ENCODE measurements at regions not wholly inside any gene's neighbourhood (a gene's known extent, or its start where the extent isn't known, plus 50 kb on each side); places are given as distances from the start of the nearest gene placed in this dataset.

GRCh38 chr7:94099679-94100078 lies 95.5 kb upstream of the BET1 start:
- in situ Hi-C loops (cut with MboI) (no loop called here), intact Hi-C loops (cut with micrococcal nuclease) (no loop called here)
- ATAC-seq (no peak), DNase-seq (ENCODE audit: extremely low read depth in 1 of 4, low spot score in 3 of 4) (no peak), FAIRE-seq (no peak)
- POLR2A ChIA-PET: no interaction called here
- Histone ChIP-seq H3K36me3 (ENCODE audit: control insufficient read depth, insufficient read depth, low read length) (no peaks in the 10 kb centered on the region), H3K9ac (ENCODE audit: insufficient read depth in 1 of 2, low read depth in 2 of 2, low read length in 2 of 2) (no peak overlapping the region), H2AFZ (ENCODE audit: low read depth, low read length) (no peak overlapping the region), H3K27ac (ENCODE audit: extremely low read depth, low read depth, low read length) (no peak overlapping the region), H3K9me1 (ENCODE audit: control insufficient read depth, insufficient read depth, low read length) (no peaks in the 10 kb centered on the region), H3K4me2 (ENCODE audit: insufficient read depth, low read length) (no peak overlapping the region), H3K79me2 (ENCODE audit: control insufficient read depth, insufficient read depth, low read length) (no peaks in the 10 kb centered on the region), H3K4me1 (replicated peaks in 1 of 2; ENCODE audit: control insufficient read depth in 2 of 2, insufficient read depth in 2 of 2, low read length in 2 of 2) (no peaks in the 10 kb centered on the region; a peak in 1 of 5 replicates), H3K9me3 (replicated peaks; ENCODE audit: control insufficient read depth, insufficient read depth, low read depth, low read length) (no peaks in the 10 kb centered on the region), H3K4me3 (no peak overlapping the region), H3K27me3 (ENCODE audit: control insufficient read depth in 2 of 2, insufficient read depth in 2 of 2, low read length in 2 of 2) (no peaks in the 10 kb centered on the region), H4K20me1 (replicated peaks; ENCODE audit: control insufficient read depth, insufficient read depth, low read length) (no peaks in the 10 kb centered on the region)
- no TSS peak for BruUV-seq (replicated peaks)
- 0% methylated on average over 1 of the region's 1 CpG for WGBS (ENCODE audit: insufficient coverage, low coverage, missing lambda C conversion rate)
- CTCF ChIA-PET (ENCODE audit: low intra/inter-chr PET ratio): no interaction called here
- TF ChIP-seq KLF10 (CRISPR knock-in tag; IDR thresholded peaks at IDR 0.05): no peak
- TF ChIP-seq, protein P1, sequence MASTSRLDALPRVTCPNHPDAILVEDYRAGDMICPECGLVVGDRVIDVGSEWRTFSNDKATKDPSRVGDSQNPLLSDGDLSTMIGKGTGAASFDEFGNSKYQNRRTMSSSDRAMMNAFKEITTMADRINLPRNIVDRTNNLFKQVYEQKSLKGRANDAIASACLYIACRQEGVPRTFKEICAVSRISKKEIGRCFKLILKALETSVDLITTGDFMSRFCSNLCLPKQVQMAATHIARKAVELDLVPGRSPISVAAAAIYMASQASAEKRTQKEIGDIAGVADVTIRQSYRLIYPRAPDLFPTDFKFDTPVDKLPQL (IDR thresholded peaks at IDR 0.05; ENCODE audit: extremely low read depth, insufficient read length): no peak

DNA sequence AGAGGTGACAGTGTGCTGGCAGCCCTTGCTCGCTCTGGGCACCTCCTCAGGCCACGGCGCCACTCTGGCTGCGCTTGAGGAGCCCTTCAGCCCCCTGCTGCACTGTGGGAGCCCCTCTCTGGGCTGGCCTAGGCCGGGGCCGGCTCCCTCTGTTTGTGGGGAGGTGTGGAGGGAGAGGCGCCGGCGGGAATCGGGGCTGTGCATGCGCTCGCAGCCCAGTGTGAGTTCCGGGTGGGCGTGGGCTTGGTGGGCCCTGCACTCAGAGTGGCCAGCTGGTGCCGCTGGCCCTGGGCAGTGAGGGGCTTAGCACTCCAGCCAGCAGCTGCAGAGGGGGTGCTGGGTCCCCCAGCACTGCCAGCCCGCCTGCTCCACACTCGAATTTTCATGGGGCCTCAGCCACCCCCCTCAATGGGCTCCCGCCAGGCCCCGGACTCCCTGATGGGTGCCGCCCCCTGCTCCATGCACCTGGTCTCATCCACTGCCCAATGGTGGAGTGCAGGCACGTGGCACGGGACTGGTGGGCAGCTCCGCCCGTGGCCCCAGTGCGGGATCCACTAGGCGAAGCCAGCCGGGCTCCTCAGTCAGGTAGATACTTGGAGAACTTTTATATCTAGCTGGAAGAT lies 96.7 kb upstream of the BET1 start:
- TF ChIP-seq, protein P2, sequence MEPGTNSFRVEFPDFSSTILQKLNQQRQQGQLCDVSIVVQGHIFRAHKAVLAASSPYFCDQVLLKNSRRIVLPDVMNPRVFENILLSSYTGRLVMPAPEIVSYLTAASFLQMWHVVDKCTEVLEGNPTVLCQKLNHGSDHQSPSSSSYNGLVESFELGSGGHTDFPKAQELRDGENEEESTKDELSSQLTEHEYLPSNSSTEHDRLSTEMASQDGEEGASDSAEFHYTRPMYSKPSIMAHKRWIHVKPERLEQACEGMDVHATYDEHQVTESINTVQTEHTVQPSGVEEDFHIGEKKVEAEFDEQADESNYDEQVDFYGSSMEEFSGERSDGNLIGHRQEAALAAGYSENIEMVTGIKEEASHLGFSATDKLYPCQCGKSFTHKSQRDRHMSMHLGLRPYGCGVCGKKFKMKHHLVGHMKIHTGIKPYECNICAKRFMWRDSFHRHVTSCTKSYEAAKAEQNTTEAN (CRISPR knock-in tag; IDR thresholded peaks at IDR 0.05): no peak
- no peak for TF ChIP-seq ZNF175 (CRISPR knock-in tag; IDR thresholded peaks at IDR 0.05; ENCODE audit: low read depth)
- TF ChIP-seq CREBBP (IDR thresholded peaks at IDR 0.05; ENCODE audit: low read depth, low read length): no peak
- no peak for TF ChIP-seq XRCC4 (IDR thresholded peaks at IDR 0.05; ENCODE audit: extremely low read depth, insufficient read depth, insufficient read length)
- TF ChIP-seq RBM39 (optimal IDR thresholded peaks at IDR 0.05; ENCODE audit: low read depth, low read length): no peak
- TF ChIP-seq TEAD1 (CRISPR knock-in tag; IDR thresholded peaks at IDR 0.05): no peak
- TF ChIP-seq ZKSCAN8 (CRISPR knock-in tag; IDR thresholded peaks at IDR 0.05): no peak
- no peak for TF ChIP-seq BCL6 (CRISPR knock-in tag; IDR thresholded peaks at IDR 0.05)
- no peak for TF ChIP-seq PHTF2 (CRISPR knock-in tag; IDR thresholded peaks at IDR 0.05)
- H3K4me1 ChIP-seq (replicated peaks in 1 of 2; ENCODE audit: control insufficient read depth in 2 of 2, insufficient read depth in 2 of 2, low read length in 2 of 2): no peaks in the 10 kb centered on the region; a peak in 1 of 5 replicates
- no peak overlapping the region for H2AFZ ChIP-seq (ENCODE audit: low read depth, low read length)
- no peaks in the 10 kb centered on the region for H3K79me2 ChIP-seq (ENCODE audit: control insufficient read depth, insufficient read depth, low read length)
- H3K27ac ChIP-seq (ENCODE audit: extremely low read depth, low read depth, low read length): no peak overlapping the region
- intact Hi-C loops (cut with micrococcal nuclease): no loop called here
- no peak for FAIRE-seq
- no peak overlapping the region for H3K9ac ChIP-seq (ENCODE audit: insufficient read depth in 1 of 2, low read depth in 2 of 2, low read length in 2 of 2)
- H3K27me3 ChIP-seq (ENCODE audit: control insufficient read depth in 2 of 2, insufficient read depth in 2 of 2, low read length in 2 of 2): no peaks in the 10 kb centered on the region
- no peaks in the 10 kb centered on the region for H3K9me3 ChIP-seq (replicated peaks; ENCODE audit: control insufficient read depth, insufficient read depth, low read depth, low read length)
- in situ Hi-C loops (cut with MboI): no loop called here
- no peaks in the 10 kb centered on the region for H3K36me3 ChIP-seq (ENCODE audit: control insufficient read depth, insufficient read depth, low read length)
- ChIA-PET POLR2A (interaction anchor here (0.6 kb wide), 2 partner anchors 13 to 1257 kb away, joined by 3 read pairs; no protein-coding TSS in a partner anchor), CTCF (ENCODE audit: low intra/inter-chr PET ratio) (no interaction called here)
- H4K20me1 ChIP-seq (replicated peaks; ENCODE audit: control insufficient read depth, insufficient read depth, low read length): no peaks in the 10 kb centered on the region
- no peak for DNase-seq (ENCODE audit: extremely low read depth in 1 of 4, low spot score in 3 of 4)
- no peak overlapping the region for H3K4me2 ChIP-seq (ENCODE audit: insufficient read depth, low read length)
- H3K4me3 ChIP-seq: no peak overlapping the region
- 2% methylated on average over 26 of the region's 27 CpGs for WGBS (ENCODE audit: insufficient coverage, low coverage, missing lambda C conversion rate)
- BruUV-seq (replicated peaks): no TSS peak
- ATAC-seq: no peak
- no peaks in the 10 kb centered on the region for H3K9me1 ChIP-seq (ENCODE audit: control insufficient read depth, insufficient read depth, low read length)
